Natural killer cell (primary cell): ENCODE measurements at regions not wholly inside any gene's neighbourhood (a gene's known extent, or its start where the extent isn't known, plus 50 kb on each side); places are given as distances from the start of the nearest gene placed in this dataset.

Experiments
- ATAC-seq, 3 donors: fragments of 150-1000 bp in 2 of 3; fragments of 200-7000 bp in 1 of 3; cut with Tn5 transposase; 1 replicate in 1 of 3; 2 replicates in 2 of 3; pipeline ENCODE4 v1.10.0; 2021; ENCODE audit warnings: mild to moderate bottlenecking in 2 of 3, moderate library complexity in 2 of 3
- DNase-seq, 2 donors: peaks; one replicate each; pipeline versions ENCODE4 v3.0.0 to v3.0.0-alpha.2; 2013 to 2021; ENCODE audit warnings: mixed read lengths in 1 of 2
- H3K27ac ChIP-seq: one replicate; pipeline ENCODE4 v1.5.1; 2013; ENCODE audit warnings: mild to moderate bottlenecking, low read length
- H3K27me3 ChIP-seq: one replicate; pipeline ENCODE4 v1.6.1; 2013; ENCODE audit warnings: low read length; ENCODE audit not compliant: control insufficient read depth, insufficient read depth
- H3K36me3 ChIP-seq: one replicate; pipeline ENCODE4 v1.6.1; 2013; ENCODE audit warnings: low read length; ENCODE audit not compliant: control insufficient read depth, insufficient read depth
- H3K4me1 ChIP-seq: one replicate; pipeline ENCODE4 v1.6.1; 2013; ENCODE audit warnings: low read length; ENCODE audit not compliant: control insufficient read depth, insufficient read depth
- H3K4me3 ChIP-seq: one replicate; pipeline ENCODE4 v1.5.1; 2013; ENCODE audit warnings: low read length
- H3K9me3 ChIP-seq: one replicate; pipeline ENCODE4 v1.6.1; 2013; ENCODE audit warnings: low read length; ENCODE audit not compliant: control insufficient read depth, insufficient read depth
- H3K27ac Mint-ChIP-seq, 2 donors: one replicate each; pipeline ENCODE4 v1.8.0; 2022; ENCODE audit warnings: mild to moderate bottlenecking in 2 of 2, mixed read lengths in 2 of 2, moderate library complexity in 1 of 2
- H3K27me3 Mint-ChIP-seq, 2 donors: one replicate each; pipeline ENCODE4 v1.8.0; 2022; ENCODE audit warnings: low read depth in 2 of 2, mixed read lengths in 2 of 2
- H3K36me3 Mint-ChIP-seq: one replicate; pipeline ENCODE4 v1.8.0; 2022; ENCODE audit warnings: mixed read lengths
- H3K4me1 Mint-ChIP-seq, 2 donors: one replicate each; pipeline ENCODE4 v1.8.0; 2022; ENCODE audit warnings: mixed read lengths in 2 of 2
- H3K4me3 Mint-ChIP-seq: one replicate; pipeline ENCODE4 v1.8.0; 2022; ENCODE audit warnings: mild to moderate bottlenecking, moderate library complexity, mixed read lengths
- H3K9me3 Mint-ChIP-seq, 2 donors: one replicate each; pipeline ENCODE4 v1.8.0; 2022; ENCODE audit warnings: mixed read lengths in 2 of 2
- WGBS: methylation state at CpG from one replicate; pipeline ENCODE4 v1.1.7; 2013; ENCODE audit warnings: missing lambda C conversion rate; ENCODE audit not compliant: insufficient coverage; 5-methylcytosine and 5-hydroxymethylcytosine counted together
- intact Hi-C: fragments of 100-400 bp; cut with micrococcal nuclease; formaldehyde crosslinking; loops from one replicate; pipeline ENCODE4 v1.14.2; 2022
- TF ChIP-seq, protein P1 (sequence below): fragments of 200-600 bp; IDR thresholded peaks from one replicate; pipeline ENCODE4 v1.8.0; 2022; ENCODE audit warnings: antibody characterized with exemption

GRCh38 chr10:53597835-53598251, 825.3 kb upstream of the MBL2 start:
- Histone ChIP-seq H3K27ac (no peak overlapping the region), H3K27me3 (no peaks in the 10 kb centered on the region), H3K36me3 (no peaks in the 10 kb centered on the region), H3K4me3 (no peak overlapping the region), H3K9me3 (peaks cover 10% of the 10 kb centered on the region), H3K4me1 (no peaks in the 10 kb centered on the region)
- DNase-seq = no peak
- TF ChIP-seq, protein P1, sequence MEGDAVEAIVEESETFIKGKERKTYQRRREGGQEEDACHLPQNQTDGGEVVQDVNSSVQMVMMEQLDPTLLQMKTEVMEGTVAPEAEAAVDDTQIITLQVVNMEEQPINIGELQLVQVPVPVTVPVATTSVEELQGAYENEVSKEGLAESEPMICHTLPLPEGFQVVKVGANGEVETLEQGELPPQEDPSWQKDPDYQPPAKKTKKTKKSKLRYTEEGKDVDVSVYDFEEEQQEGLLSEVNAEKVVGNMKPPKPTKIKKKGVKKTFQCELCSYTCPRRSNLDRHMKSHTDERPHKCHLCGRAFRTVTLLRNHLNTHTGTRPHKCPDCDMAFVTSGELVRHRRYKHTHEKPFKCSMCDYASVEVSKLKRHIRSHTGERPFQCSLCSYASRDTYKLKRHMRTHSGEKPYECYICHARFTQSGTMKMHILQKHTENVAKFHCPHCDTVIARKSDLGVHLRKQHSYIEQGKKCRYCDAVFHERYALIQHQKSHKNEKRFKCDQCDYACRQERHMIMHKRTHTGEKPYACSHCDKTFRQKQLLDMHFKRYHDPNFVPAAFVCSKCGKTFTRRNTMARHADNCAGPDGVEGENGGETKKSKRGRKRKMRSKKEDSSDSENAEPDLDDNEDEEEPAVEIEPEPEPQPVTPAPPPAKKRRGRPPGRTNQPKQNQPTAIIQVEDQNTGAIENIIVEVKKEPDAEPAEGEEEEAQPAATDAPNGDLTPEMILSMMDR = no peak
- intact Hi-C loops = no loop called here
- Mint-ChIP-seq H3K27me3 (no peaks in the 10 kb centered on the region), H3K4me1 (no peaks in the 10 kb centered on the region), H3K4me3 (no peak overlapping the region), H3K9me3 (peaks cover 4 to 11% of the 10 kb centered on the region in 2 donors), H3K36me3 (no peaks in the 10 kb centered on the region), H3K27ac (no peak overlapping the region)
- no peak for ATAC-seq
- WGBS = 100% methylated on average over 2 of the region's 2 CpGs

DNA sequence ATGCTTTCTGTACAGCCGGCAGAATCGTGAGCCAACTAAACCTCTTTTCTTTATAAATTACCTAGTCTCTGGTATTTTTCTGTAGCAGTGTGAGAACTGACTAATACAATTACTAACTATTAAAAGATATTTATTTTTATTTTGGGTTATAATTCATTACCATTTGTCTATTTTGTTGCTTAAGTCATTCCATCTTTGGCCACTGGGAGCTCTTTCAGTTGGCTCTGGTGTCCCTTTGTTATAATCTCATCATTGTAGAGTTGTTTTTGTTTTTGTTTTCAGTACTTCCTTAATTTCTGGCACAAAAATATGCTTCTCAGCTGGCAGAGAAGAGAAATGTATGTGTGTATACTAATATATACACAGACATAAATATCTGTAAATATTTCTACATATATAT, 807.9 kb upstream of the MBL2 start:
- TF ChIP-seq, protein P1 = no peak
- intact Hi-C loops = no loop called here
- Mint-ChIP-seq H3K4me3 (no peak overlapping the region), H3K27ac (no peak overlapping the region), H3K4me1 (no peaks in the 10 kb centered on the region), H3K27me3 (no peaks in the 10 kb centered on the region), H3K9me3 (peaks cover 9% of the 10 kb centered on the region in 2 donors), H3K36me3 (no peaks in the 10 kb centered on the region)
- H3K4me1 ChIP-seq = no peaks in the 10 kb centered on the region
- no peak overlapping the region for H3K4me3 ChIP-seq
- no peak overlapping the region for H3K27ac ChIP-seq
- peaks cover 2% of the 10 kb centered on the region for H3K9me3 ChIP-seq
- ATAC-seq (no peak), DNase-seq (no peak)
- no CpG with 5 or more reads among the region's 2 CpGs for WGBS
- H3K27me3 ChIP-seq = no peaks in the 10 kb centered on the region
- no peaks in the 10 kb centered on the region for H3K36me3 ChIP-seq

GRCh38 chr10:53579773-53580172, 807.2 kb upstream of the MBL2 start:
- Mint-ChIP-seq H3K9me3 (peaks cover 9 to 13% of the 10 kb centered on the region in 2 donors), H3K36me3 (no peaks in the 10 kb centered on the region), H3K27ac (no peak overlapping the region), H3K4me3 (no peak overlapping the region), H3K4me1 (no peaks in the 10 kb centered on the region), H3K27me3 (no peaks in the 10 kb centered on the region)
- Histone ChIP-seq H3K36me3 (no peaks in the 10 kb centered on the region), H3K27me3 (no peaks in the 10 kb centered on the region), H3K4me1 (no peaks in the 10 kb centered on the region), H3K27ac (no peak overlapping the region), H3K9me3 (peaks cover 2% of the 10 kb centered on the region), H3K4me3 (no peak overlapping the region)
- ATAC-seq (no peak), DNase-seq (no peak)
- WGBS = no CpG with 5 or more reads among the region's 1 CpG
- TF ChIP-seq, protein P1 = no peak
- intact Hi-C loops = no loop called here

DNA sequence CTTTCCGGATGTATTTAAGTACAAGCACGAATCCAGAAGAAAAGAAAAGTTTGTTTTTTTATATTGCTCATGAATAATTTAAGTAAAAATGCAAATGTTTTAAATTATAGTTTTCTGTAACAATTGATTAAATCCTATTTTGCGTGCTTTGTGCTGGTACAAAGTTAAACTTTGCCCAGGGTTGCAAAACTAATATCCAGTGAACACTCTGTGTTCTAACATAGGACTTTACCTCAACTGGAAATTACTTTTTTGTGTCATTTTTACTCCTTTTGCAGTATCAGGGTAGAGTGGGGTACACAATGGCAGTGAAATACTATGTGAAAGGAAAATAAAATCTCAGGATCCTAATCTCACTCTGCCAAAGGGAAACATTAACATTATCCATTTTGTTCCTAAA, 801.4 kb upstream of the MBL2 start:
- Histone ChIP-seq H3K4me3 (no peak overlapping the region), H3K27ac (no peak overlapping the region), H3K27me3 (no peaks in the 10 kb centered on the region), H3K9me3 (no peaks in the 10 kb centered on the region), H3K4me1 (no peaks in the 10 kb centered on the region), H3K36me3 (no peaks in the 10 kb centered on the region)
- Mint-ChIP-seq H3K27ac (no peak overlapping the region), H3K9me3 (peaks cover 4 to 27% of the 10 kb centered on the region in 2 donors), H3K4me3 (no peak overlapping the region), H3K4me1 (no peaks in the 10 kb centered on the region), H3K36me3 (no peaks in the 10 kb centered on the region), H3K27me3 (no peaks in the 10 kb centered on the region)
- no peak for ATAC-seq
- DNase-seq = no peak
- 62% methylated on average over 3 of the region's 3 CpGs for WGBS
- intact Hi-C loops = no loop called here
- TF ChIP-seq, protein P1 = no peak
